GM12878 (cell line): ENCODE measurements at regions not wholly inside any gene's neighbourhood (a gene's known extent, or its start where the extent isn't known, plus 50 kb on each side); places are given as distances from the start of the nearest gene placed in this dataset.

ENCODE experiments used
- ATAC-seq: fragments of 200-7000 bp; cut with Tn5 transposase; 3 replicates; pipeline ENCODE4 v1.9.1; 2020; ENCODE audit warnings: mild to moderate bottlenecking, moderate library complexity
- BruUV-seq: library from RNA; stranded (reverse); fragments of 400-500 nt; replicated peaks from 2 replicates; lab custom pipeline; 2021; lab: Mats Ljungman, UMichigan
- CTCF ChIA-PET: fragments of 300-600 bp; sonication (Branson Sonifier 250); formaldehyde crosslinking; extraction: SDS; loops from one replicate; lab custom pipeline; 2021; ENCODE audit warnings: inconsistent platforms; lab: Yijun Ruan, JAX
- POLR2A ChIA-PET: fragments of 350-600 bp; formaldehyde crosslinking; extraction: SDS; loops from one replicate; lab custom pipeline; 2021; ENCODE audit warnings: inconsistent platforms; lab: Charles Lee
- RAD21 ChIA-PET: fragments of 300-600 bp; sonication (Branson Sonifier 250); formaldehyde crosslinking; loops from one replicate; lab custom pipeline; 2023; ENCODE audit warnings: antibody characterized with exemption; ENCODE audit not compliant: unreplicated experiment; lab: Charles Lee
- SMC1A ChIA-PET: fragments of 300-600 bp; sonication (Branson Sonifier 250); formaldehyde crosslinking; loops from one replicate; lab custom pipeline; 2023; ENCODE audit not compliant: unreplicated experiment, uncharacterized antibody; lab: Charles Lee
- DNase-seq: peaks from one replicate; pipeline ENCODE4 v3.0.0-alpha.2; 2011; ENCODE audit warnings: low read depth, low spot score
- FAIRE-seq: peaks from 3 replicates; lab custom pipeline; 2011; peaks lifted over from hg19 to GRCh38; lab: Jason Lieb, UNC
- H2AFZ ChIP-seq: 2 replicates; pipeline ENCODE4 v1.6.0; 2011; ENCODE audit warnings: low read depth, low read length, control low read depth; ENCODE audit not compliant: control insufficient read depth
- H3K27ac ChIP-seq: 2 replicates; pipeline ENCODE4 v1.5.1; 2011; ENCODE audit warnings: control low read depth; ENCODE audit not compliant: control insufficient read depth, insufficient read depth
- H3K27me3 ChIP-seq, 2 experiments: replicated peaks in 1 of 2; 2 replicates each; pipeline versions ENCODE4 v1.6.0 to v1.6.1; 2011; ENCODE audit warnings: low read length in 1 of 2; ENCODE audit not compliant: control insufficient read depth in 2 of 2, insufficient read depth in 2 of 2
- H3K36me3 ChIP-seq, 2 experiments: 2 replicates each; pipeline ENCODE4 v1.5.1; 2011; ENCODE audit warnings: low read length in 1 of 2; ENCODE audit not compliant: control insufficient read depth in 2 of 2, insufficient read depth in 2 of 2
- H3K4me1 ChIP-seq: 2 replicates; pipeline ENCODE4 v1.6.1; 2011; ENCODE audit warnings: mild to moderate bottlenecking, low read length, moderate library complexity, mixed read lengths; ENCODE audit not compliant: control insufficient read depth, insufficient read depth
- H3K4me2 ChIP-seq: 2 replicates; pipeline ENCODE4 v1.6.0; 2011; ENCODE audit warnings: control low read depth; ENCODE audit not compliant: control insufficient read depth, insufficient read depth
- H3K4me3 ChIP-seq: fragments of 200-600 bp; sonication (generic); 2 replicates; pipeline ENCODE4 v1.5.1; 2016
- H3K79me2 ChIP-seq: 2 replicates; pipeline ENCODE4 v1.6.0; 2011; ENCODE audit warnings: low read length; ENCODE audit not compliant: control insufficient read depth, insufficient read depth
- H3K9ac ChIP-seq: 2 replicates; pipeline ENCODE4 v1.8.0; 2011; ENCODE audit warnings: low read length, control low read depth, mixed read lengths; ENCODE audit not compliant: control insufficient read depth, insufficient read depth
- H3K9me3 ChIP-seq: replicated peaks from 3 replicates; pipeline ENCODE4 v1.5.1; 2011; ENCODE audit warnings: mild to moderate bottlenecking, low read length; ENCODE audit not compliant: control insufficient read depth, insufficient read depth
- H4K20me1 ChIP-seq: 2 replicates; pipeline ENCODE4 v1.6.0; 2011; ENCODE audit not compliant: control insufficient read depth, insufficient read depth
- CEBPB ChIP-seq, 2 experiments: fragments of 150-350 bp in 1 of 2; IDR thresholded peaks; 2 replicates each; pipeline ENCODE4 v1.6.1; 2012 to 2014; ENCODE audit warnings: low read depth in 2 of 2, low read length in 2 of 2, borderline replicate concordance in 1 of 2, inconsistent platforms in 1 of 2
- CHD4 ChIP-seq: fragments of 200-600 bp; sonication (generic); IDR thresholded peaks from 2 replicates; pipeline ENCODE4 v1.6.1; 2016; ENCODE audit warnings: mild to moderate bottlenecking
- IKZF2 ChIP-seq, 2 experiments: fragments of 450-650 bp; IDR thresholded peaks; 2 replicates each; pipeline ENCODE4 v1.6.1; 2017; ENCODE audit warnings: mild to moderate bottlenecking in 2 of 2, moderate library complexity in 2 of 2
- KLF5 ChIP-seq: fragments of 450-650 bp; IDR thresholded peaks from 2 replicates; pipeline ENCODE4 v1.6.1; 2014; ENCODE audit warnings: mild to moderate bottlenecking; ENCODE audit not compliant: partially characterized antibody
- NR2F1 ChIP-seq: fragments of 450-650 bp; conservative IDR thresholded peaks from 2 replicates; pipeline ENCODE4 v1.6.1; 2017; ENCODE audit warnings: mild to moderate bottlenecking
- SREBF1 ChIP-seq: IDR thresholded peaks from 2 replicates; pipeline ENCODE4 v1.6.1; 2012; ENCODE audit warnings: mild to moderate bottlenecking, low read length
- SRF ChIP-seq, 2 experiments: IDR thresholded peaks; 2 replicates each; pipeline ENCODE4 v1.6.1; 2011; ENCODE audit warnings: low read depth in 2 of 2, low read length in 2 of 2, mild to moderate bottlenecking in 1 of 2, moderate library complexity in 1 of 2
- STAT1 ChIP-seq: fragments of 450-650 bp; conservative IDR thresholded peaks from 2 replicates; pipeline ENCODE4 v1.6.1; 2014; ENCODE audit warnings: antibody characterized with exemption, mild to moderate bottlenecking
- WGBS: methylation state at CpG from one replicate; pipeline ENCODE4 v1.1.6; 2016; ENCODE audit warnings: low lambda C conversion rate; ENCODE audit not compliant: insufficient replicate concordance, insufficient coverage; ENCODE audit errors: missing lambda C conversion rate; 5-methylcytosine and 5-hydroxymethylcytosine counted together
- in situ Hi-C: fragments of 300-500 bp; cut with MboI; formaldehyde crosslinking; loops from 9 replicates; pipeline ENCODE4 v1.14.3; 2018; ENCODE audit warnings: mixed read lengths
- intact Hi-C: fragments of 100-400 bp; cut with micrococcal nuclease; formaldehyde crosslinking; loops from one replicate; pipeline ENCODE4 v1.14.2; 2022; ENCODE audit not compliant: unreplicated experiment
- TF ChIP-seq, protein P1 (sequence below): fragments of 450-650 bp; formaldehyde crosslinking; IDR thresholded peaks from 2 replicates; pipeline ENCODE4 v1.4.0; 2022; ENCODE audit warnings: mild to moderate bottlenecking, moderate library complexity
- TF ChIP-seq, protein P2 (sequence below): fragments of 450-650 bp; IDR thresholded peaks from 2 replicates; pipeline ENCODE4 v1.6.1; 2014; ENCODE audit warnings: mild to moderate bottlenecking

DNA sequence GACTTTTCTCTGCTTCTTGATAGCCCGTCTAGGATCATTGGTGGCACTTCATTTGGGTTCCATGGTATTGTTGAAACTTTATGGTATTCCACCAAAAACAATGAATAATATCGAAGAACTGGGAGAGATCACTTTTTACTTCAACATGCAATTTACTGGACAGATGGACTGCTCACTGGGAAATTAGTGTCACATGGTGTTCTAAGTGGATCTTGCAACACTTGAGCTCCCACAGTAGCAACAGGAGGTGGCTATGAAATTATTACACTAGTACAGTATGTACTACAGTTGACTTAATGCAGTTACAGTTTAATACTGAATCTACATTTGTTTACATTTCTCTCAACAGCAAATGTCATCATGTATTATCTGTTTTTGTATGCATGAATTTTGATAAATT is 997.3 kb downstream of the REEP3 start:
- Histone ChIP-seq H4K20me1 (no peaks in the 10 kb centered on the region), H2AFZ (no peak overlapping the region), H3K36me3 (no peaks in the 10 kb centered on the region), H3K27ac (no peak overlapping the region), H3K4me2 (no peak overlapping the region), H3K4me1 (no peaks in the 10 kb centered on the region), H3K4me3 (no peak overlapping the region), H3K9me3 (no peaks in the 10 kb centered on the region), H3K27me3 (no peaks in the 10 kb centered on the region), H3K9ac (no peak overlapping the region), H3K79me2 (no peaks in the 10 kb centered on the region)
- FAIRE-seq (no peak), ATAC-seq (no peak), DNase-seq (no peak)
- RAD21 ChIA-PET = no interaction called here
- TF ChIP-seq KLF5 (no peak), CHD4 (no peak), STAT1 (no peak), NR2F1 (no peak), SRF (IDR thresholded peaks at IDR 0.05; ENCODE audit: low read depth in 2 of 2, low read length in 2 of 2) (no peak), CEBPB (IDR thresholded peaks at IDR 0.05; ENCODE audit: borderline replicate concordance in 1 of 2, low read depth in 2 of 2, low read length in 2 of 2) (no peak), IKZF2 (IDR thresholded peaks at IDR 0.05) (no peak), SREBF1 (no peak)
- TF ChIP-seq, protein P1, sequence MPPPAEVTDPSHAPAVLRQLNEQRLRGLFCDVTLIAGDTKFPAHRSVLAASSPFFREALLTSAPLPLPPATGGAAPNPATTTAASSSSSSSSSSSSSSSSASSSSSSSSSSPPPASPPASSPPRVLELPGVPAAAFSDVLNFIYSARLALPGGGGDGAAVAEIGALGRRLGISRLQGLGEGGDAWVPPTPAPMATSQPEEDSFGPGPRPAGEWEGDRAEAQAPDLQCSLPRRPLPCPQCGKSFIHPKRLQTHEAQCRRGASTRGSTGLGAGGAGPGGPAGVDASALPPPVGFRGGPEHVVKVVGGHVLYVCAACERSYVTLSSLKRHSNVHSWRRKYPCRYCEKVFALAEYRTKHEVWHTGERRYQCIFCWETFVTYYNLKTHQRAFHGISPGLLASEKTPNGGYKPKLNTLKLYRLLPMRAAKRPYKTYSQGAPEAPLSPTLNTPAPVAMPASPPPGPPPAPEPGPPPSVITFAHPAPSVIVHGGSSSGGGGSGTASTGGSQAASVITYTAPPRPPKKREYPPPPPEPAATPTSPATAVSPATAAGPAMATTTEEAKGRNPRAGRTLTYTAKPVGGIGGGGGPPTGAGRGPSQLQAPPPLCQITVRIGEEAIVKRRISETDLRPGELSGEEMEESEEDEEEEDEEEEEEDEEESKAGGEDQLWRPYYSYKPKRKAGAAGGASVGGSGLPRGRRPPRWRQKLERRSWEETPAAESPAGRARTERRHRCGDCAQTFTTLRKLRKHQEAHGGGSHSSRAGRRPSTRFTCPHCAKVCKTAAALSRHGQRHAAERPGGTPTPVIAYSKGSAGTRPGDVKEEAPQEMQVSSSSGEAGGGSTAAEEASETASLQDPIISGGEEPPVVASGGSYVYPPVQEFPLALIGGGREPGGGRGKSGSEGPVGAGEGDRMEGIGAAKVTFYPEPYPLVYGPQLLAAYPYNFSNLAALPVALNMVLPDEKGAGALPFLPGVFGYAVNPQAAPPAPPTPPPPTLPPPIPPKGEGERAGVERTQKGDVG (CRISPR knock-in tag) = no peak
- TF ChIP-seq, protein P2, sequence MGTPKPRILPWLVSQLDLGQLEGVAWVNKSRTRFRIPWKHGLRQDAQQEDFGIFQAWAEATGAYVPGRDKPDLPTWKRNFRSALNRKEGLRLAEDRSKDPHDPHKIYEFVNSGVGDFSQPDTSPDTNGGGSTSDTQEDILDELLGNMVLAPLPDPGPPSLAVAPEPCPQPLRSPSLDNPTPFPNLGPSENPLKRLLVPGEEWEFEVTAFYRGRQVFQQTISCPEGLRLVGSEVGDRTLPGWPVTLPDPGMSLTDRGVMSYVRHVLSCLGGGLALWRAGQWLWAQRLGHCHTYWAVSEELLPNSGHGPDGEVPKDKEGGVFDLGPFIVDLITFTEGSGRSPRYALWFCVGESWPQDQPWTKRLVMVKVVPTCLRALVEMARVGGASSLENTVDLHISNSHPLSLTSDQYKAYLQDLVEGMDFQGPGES = no peak
- SMC1A ChIA-PET = no interaction called here
- CTCF ChIA-PET = no interaction called here
- in situ Hi-C loops = no loop called here
- POLR2A ChIA-PET = no interaction called here
- no TSS peak for BruUV-seq
- intact Hi-C loops = no loop called here
- WGBS = 0% methylated on average over 2 of the region's 2 CpGs
